Activated T-cell treated with anti-CD3 and anti-CD28 coated beads, Interleukin-2, amount 50 U/mL, for 72 hours (primary cell): ENCODE measurements at regions not wholly inside any gene's neighbourhood (a gene's known extent, or its start where the extent isn't known, plus 50 kb on each side); places are given as distances from the start of the nearest gene placed in this dataset.
A peak's percentile ranks its signal among the peaks of the same experiment; 100 is the strongest.

Experiments
- ATAC-seq, 2 donors: fragments of 150-1000 bp; cut with Tn5 transposase; replicated peaks in 1 of 2; 2 replicates each; pipeline ENCODE4 v1.10.0; 2021; ENCODE audit warnings: moderate library complexity in 2 of 2, mild to moderate bottlenecking in 1 of 2
- DNase-seq, 2 donors: peaks; one replicate each; pipeline ENCODE4 v3.0.0; 2021 to 2022; ENCODE audit warnings: mixed read lengths in 1 of 2
- H3K27ac Mint-ChIP-seq: one replicate; pipeline ENCODE4 v1.8.0; 2022; ENCODE audit warnings: mild to moderate bottlenecking, moderate library complexity, mixed read lengths
- H3K27me3 Mint-ChIP-seq: one replicate; pipeline ENCODE4 v1.8.0; 2022; ENCODE audit warnings: low read depth, mixed read lengths
- H3K36me3 Mint-ChIP-seq, 2 donors: one replicate each; pipeline ENCODE4 v1.8.0; 2022; ENCODE audit warnings: mixed read lengths in 2 of 2, mild to moderate bottlenecking in 1 of 2; ENCODE audit not compliant: insufficient read depth in 2 of 2
- H3K4me1 Mint-ChIP-seq: one replicate; pipeline ENCODE4 v1.8.0; 2022; ENCODE audit warnings: low read depth, mixed read lengths
- H3K4me3 Mint-ChIP-seq, 2 donors: one replicate each; pipeline ENCODE4 v1.8.0; 2022; ENCODE audit warnings: mild to moderate bottlenecking in 2 of 2, mixed read lengths in 2 of 2, moderate library complexity in 2 of 2
- H3K9me3 Mint-ChIP-seq, 2 donors: one replicate each; pipeline ENCODE4 v1.8.0; 2022; ENCODE audit warnings: mixed read lengths in 2 of 2

GRCh38 chr2:43038034-43038695, 188.2 kb downstream of the ZFP36L2 start:
- Mint-ChIP-seq H3K9me3 (no peaks in the 10 kb centered on the region), H3K36me3 (no peaks in the 10 kb centered on the region), H3K27ac (no peak overlapping the region), H3K4me1 (peaks cover 11% of the 10 kb centered on the region), H3K4me3 (no peak overlapping the region), H3K27me3 (no peaks in the 10 kb centered on the region)
- no peak for DNase-seq
- no peak for ATAC-seq

DNA sequence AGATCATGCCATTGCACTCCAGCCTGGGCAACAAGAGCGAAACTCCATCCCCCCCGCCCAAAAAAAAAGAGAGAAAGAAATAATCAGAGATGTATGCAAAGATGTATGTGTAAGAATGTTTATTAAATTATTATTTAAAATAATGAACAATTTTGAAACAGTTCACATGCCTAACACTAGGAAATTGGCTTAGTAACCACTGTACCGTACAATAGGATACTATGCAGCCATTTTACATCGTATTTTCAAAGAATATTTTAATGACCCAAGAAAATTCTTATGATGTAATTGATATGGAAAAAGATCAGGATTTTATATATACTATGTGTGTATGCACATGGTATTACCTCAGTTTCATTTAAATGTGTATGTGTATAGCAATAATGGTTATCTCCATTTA, 190.5 kb downstream of the ZFP36L2 start:
- no peaks in the 10 kb centered on the region for H3K9me3 Mint-ChIP-seq
- H3K4me1 Mint-ChIP-seq, result peaks cover 23% of the 10 kb centered on the region
- H3K27ac Mint-ChIP-seq, result no peak overlapping the region
- H3K27me3 Mint-ChIP-seq, result no peaks in the 10 kb centered on the region
- no peak for ATAC-seq
- H3K4me3 Mint-ChIP-seq, result no peak overlapping the region
- H3K36me3 Mint-ChIP-seq, result no peaks in the 10 kb centered on the region
- no peak for DNase-seq

DNA sequence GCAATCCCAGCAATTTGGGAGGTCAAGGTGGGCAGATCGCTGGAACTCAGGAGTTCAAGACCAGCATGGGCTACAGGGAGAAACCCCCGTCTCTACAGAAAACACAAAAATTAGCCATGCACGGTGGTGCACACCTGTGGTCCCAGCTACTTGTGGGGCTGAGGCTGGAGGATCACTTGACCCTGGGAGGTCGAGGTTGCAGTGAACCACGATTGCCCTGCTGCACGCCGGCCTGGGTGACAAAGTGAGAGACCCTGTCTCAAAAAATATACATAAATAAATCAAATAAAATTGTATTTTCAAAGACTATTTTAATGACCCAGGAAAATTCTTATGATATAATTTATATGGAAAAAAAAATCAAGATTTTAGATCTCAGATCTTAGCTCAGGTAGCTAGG, 191.5 kb downstream of the ZFP36L2 start:
- Mint-ChIP-seq H3K9me3 (no peaks in the 10 kb centered on the region), H3K36me3 (no peaks in the 10 kb centered on the region), H3K4me1 (peaks cover 14% of the 10 kb centered on the region), H3K27ac (no peak overlapping the region), H3K4me3 (no peak overlapping the region), H3K27me3 (no peaks in the 10 kb centered on the region)
- no peak for ATAC-seq
- no peak for DNase-seq

DNA sequence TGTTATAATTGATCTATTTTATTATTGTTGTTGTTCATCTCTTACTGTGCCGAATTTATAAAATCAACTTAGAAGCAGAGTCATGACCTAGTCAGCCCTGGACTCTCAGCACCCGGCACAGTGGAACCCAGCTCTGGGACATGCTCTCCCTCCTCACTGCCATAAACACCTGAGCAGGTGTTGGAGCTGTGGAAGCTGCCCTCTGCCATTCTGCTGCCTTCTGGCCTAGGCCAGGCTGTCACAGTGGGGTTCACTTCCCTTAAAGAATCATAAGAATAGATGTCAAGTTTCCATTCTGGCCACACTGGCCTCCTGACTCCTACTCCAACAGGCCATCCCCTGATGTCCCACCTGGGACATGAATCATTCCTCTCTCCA, 192.2 kb downstream of the ZFP36L2 start:
- Mint-ChIP-seq H3K4me1 (peaks cover 12% of the 10 kb centered on the region), H3K27ac (no peak overlapping the region), H3K36me3 (no peaks in the 10 kb centered on the region), H3K27me3 (no peaks in the 10 kb centered on the region), H3K4me3 (no peak overlapping the region), H3K9me3 (no peaks in the 10 kb centered on the region)
- ATAC-seq, result no peak
- no peak for DNase-seq

GRCh38 chr2:43033466-43034241, 192.8 kb downstream of the ZFP36L2 start:
- no peak overlapping the region for H3K27ac Mint-ChIP-seq
- peaks cover 12% of the 10 kb centered on the region for H3K4me1 Mint-ChIP-seq
- ATAC-seq (no peak), DNase-seq (no peak)
- no peaks in the 10 kb centered on the region for H3K9me3 Mint-ChIP-seq
- no peak overlapping the region for H3K4me3 Mint-ChIP-seq
- H3K36me3 Mint-ChIP-seq, result no peaks in the 10 kb centered on the region
- no peaks in the 10 kb centered on the region for H3K27me3 Mint-ChIP-seq

- no peak for ATAC-seq
- no peak overlapping the region for H3K27ac Mint-ChIP-seq
- peaks cover 12% of the 10 kb centered on the region for H3K4me1 Mint-ChIP-seq
These were observed 193.5 kb downstream of the ZFP36L2 start for GRCh38 chr2:43033016-43033270.

DNA sequence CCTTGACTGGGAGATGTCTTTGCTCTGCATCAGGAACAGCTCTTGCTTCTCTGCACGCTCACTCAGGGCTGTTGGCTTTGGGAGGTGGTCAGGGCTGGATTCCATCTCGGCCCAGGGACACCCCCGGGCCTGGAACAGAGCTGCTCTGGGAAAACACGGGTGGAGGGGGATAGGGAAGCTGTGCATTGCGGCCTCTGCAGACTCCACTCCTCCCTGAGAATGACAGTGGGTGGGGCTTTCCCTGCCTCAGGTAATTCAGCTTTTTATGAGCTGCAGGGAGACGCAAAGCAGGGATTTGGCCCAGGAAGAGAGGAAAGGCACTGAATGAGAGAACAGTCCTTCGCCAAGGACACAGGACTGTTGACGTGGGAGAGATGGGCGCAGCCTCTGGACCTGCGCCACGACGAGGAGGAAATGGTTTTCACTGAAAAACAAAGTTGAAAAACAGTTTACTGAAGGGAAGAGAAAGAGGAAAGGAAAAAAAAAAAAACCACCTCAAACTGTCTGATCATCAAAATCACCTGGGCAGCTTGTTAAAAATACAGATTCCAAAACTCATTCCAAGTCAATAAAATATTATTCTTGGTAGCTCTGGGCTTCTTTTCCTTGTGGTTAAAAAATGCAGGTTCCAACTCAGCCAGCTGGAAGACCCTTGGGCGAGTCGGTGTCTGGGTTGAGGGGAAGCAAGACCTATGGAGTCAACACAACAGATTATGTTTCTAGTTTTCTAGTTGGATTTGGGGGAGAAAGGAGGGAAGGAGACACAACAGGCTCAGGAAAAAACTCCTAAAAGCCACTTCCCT, 194.0 kb downstream of the ZFP36L2 start:
- no peaks in the 10 kb centered on the region for H3K36me3 Mint-ChIP-seq
- no peaks in the 10 kb centered on the region for H3K27me3 Mint-ChIP-seq
- peak overlapping the region in 1 of 2 donors; percentile 39 for H3K4me3 Mint-ChIP-seq
- no peak for ATAC-seq
- H3K9me3 Mint-ChIP-seq, result no peaks in the 10 kb centered on the region
- DNase-seq, result no peak
- H3K4me1 Mint-ChIP-seq, result peaks cover 12% of the 10 kb centered on the region
- H3K27ac Mint-ChIP-seq, result no peak overlapping the region

More at GRCh38 chr2:43033016-43033270, 193.5 kb downstream of the ZFP36L2 start:
- Mint-ChIP-seq H3K4me3 (no peak overlapping the region), H3K36me3 (no peaks in the 10 kb centered on the region), H3K27me3 (no peaks in the 10 kb centered on the region), H3K9me3 (no peaks in the 10 kb centered on the region)
- no peak for DNase-seq

- Mint-ChIP-seq H3K9me3 (no peaks in the 10 kb centered on the region), H3K4me1 (peaks cover 12% of the 10 kb centered on the region), H3K36me3 (no peaks in the 10 kb centered on the region), H3K27ac (no peak overlapping the region), H3K27me3 (no peaks in the 10 kb centered on the region), H3K4me3 (no peak overlapping the region)
- ATAC-seq, result no peak
- no peak for DNase-seq
These were observed 194.8 kb downstream of the ZFP36L2 start for GRCh38 chr2:43031471-43032212.

DNA sequence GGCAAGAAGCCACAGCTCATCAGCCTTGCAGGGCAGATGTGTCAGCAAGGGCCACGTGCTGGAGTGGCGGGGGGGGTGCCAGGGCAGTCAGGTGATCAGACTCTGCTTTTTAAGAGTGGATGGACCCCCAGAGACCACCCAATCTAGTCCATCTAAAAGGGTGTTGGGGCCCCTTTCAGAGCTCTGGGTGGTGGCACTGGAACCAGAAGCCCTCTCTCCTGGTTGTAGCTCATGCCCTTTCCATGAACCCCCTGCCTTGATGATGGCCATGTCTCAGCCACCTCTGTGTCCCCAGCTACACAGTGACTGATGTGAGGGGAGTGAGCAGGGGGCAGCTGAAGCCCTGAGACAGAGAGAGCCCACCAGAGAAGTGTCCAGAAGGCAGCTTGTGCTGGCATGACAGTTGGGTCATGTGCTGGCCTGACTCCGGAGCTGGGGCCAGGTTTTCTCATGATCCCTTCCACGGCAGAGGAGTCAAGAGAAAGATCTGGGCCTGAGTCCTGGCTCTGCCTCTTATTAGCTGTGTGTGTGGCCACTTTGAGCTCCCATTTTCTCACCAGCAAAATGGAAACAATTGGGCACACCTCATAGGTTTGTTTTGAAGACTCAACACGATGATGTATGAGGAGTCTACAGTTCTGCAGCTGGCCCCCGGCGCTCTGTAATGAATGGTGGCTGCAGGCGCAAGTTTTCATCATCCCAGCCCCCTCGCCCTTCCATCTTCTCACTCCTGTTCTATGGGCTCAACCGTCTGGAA, 195.7 kb downstream of the ZFP36L2 start:
- Mint-ChIP-seq H3K4me1 (peaks cover 12% of the 10 kb centered on the region), H3K4me3 (no peak overlapping the region), H3K9me3 (no peaks in the 10 kb centered on the region), H3K36me3 (no peaks in the 10 kb centered on the region), H3K27ac (no peak overlapping the region), H3K27me3 (no peaks in the 10 kb centered on the region)
- no peak for ATAC-seq
- no peak for DNase-seq

DNA sequence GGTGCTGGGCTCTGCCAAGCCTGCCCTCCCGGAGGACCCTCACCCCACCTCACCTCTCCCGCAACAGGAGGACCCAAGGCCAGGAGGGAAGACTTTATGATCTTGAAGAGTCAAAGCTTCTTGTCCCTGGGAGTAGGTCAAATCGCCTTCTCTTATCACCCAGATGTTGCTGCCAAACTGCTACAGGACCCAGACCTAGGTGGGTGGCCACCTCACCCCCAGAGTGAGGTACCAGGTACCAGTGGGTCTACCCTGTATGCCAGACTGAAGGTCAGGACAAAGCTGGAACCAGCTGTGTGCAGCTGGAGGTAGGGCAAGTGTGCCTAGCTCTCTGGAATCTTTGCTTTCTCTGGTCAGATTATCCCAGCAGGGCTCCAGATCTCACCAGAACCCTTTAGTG, 197.2 kb downstream of the ZFP36L2 start:
- Mint-ChIP-seq H3K27me3 (no peaks in the 10 kb centered on the region), H3K27ac (no peak overlapping the region), H3K9me3 (no peaks in the 10 kb centered on the region), H3K36me3 (no peaks in the 10 kb centered on the region), H3K4me1 (peaks cover 23% of the 10 kb centered on the region), H3K4me3 (no peak overlapping the region)
- ATAC-seq, result no peak
- DNase-seq, result no peak

- Mint-ChIP-seq H3K27me3 (no peaks in the 10 kb centered on the region), H3K27ac (no peak overlapping the region), H3K9me3 (no peaks in the 10 kb centered on the region), H3K4me1 (peaks cover 23% of the 10 kb centered on the region), H3K4me3 (no peak overlapping the region), H3K36me3 (no peaks in the 10 kb centered on the region)
- ATAC-seq (no peak), DNase-seq (no peak)
These were observed 198.2 kb downstream of the ZFP36L2 start for GRCh38 chr2:43028188-43028587.

- Mint-ChIP-seq H3K9me3 (peaks cover 3 to 4% of the 10 kb centered on the region in 2 donors), H3K4me1 (peaks cover 14% of the 10 kb centered on the region), H3K27ac (no peak overlapping the region), H3K36me3 (peaks cover 3 to 4% of the 10 kb centered on the region in 2 donors), H3K4me3 (no peak overlapping the region), H3K27me3 (no peaks in the 10 kb centered on the region)
- no peak for ATAC-seq
- DNase-seq, result no peak
These were observed 199.1 kb downstream of the ZFP36L2 start for GRCh38 chr2:43027097-43027873.
